ENCODE measurements at regions not wholly inside any gene's neighbourhood (a gene's known extent, or its start where the extent isn't known, plus 50 kb on each side); places are given as distances from the start of the nearest gene placed in this dataset.

GRCh38 chr5:82406205-82406773 lies 128.1 kb upstream of the RPS23 start:
- no peak for DNase-seq (ENCODE audit: low read depth, low spot score)
- SMC1A ChIA-PET (ENCODE audit: uncharacterized antibody, unreplicated experiment): no interaction called here
- H3K27me3 ChIP-seq (replicated peaks in 1 of 2; ENCODE audit: control insufficient read depth in 2 of 2, insufficient read depth in 2 of 2, low read length in 1 of 2): no peaks in the 10 kb centered on the region
- no peaks in the 10 kb centered on the region for H3K4me1 ChIP-seq (ENCODE audit: control insufficient read depth, insufficient read depth, low read length)
- no peaks in the 10 kb centered on the region for H4K20me1 ChIP-seq (ENCODE audit: control insufficient read depth, insufficient read depth)
- CTCF ChIA-PET: no interaction called here
- no peak overlapping the region for H3K4me3 ChIP-seq
- H3K9ac ChIP-seq (ENCODE audit: control insufficient read depth, insufficient read depth, low read length): no peak overlapping the region
- BruUV-seq (replicated peaks): no TSS peak
- intact Hi-C loops (cut with micrococcal nuclease; ENCODE audit: unreplicated experiment) (no loop called here), in situ Hi-C loops (cut with MboI) (no loop called here)
- H3K9me3 ChIP-seq (replicated peaks; ENCODE audit: control insufficient read depth, insufficient read depth, low read length): no peaks in the 10 kb centered on the region; the same call in 2 of the 3 replicates
- FAIRE-seq: no peak
- H3K36me3 ChIP-seq (ENCODE audit: control insufficient read depth in 2 of 2, insufficient read depth in 2 of 2, low read length in 1 of 2): no peaks in the 10 kb centered on the region
- no peaks in the 10 kb centered on the region for H3K79me2 ChIP-seq (ENCODE audit: control insufficient read depth, insufficient read depth, low read length)
- H2AFZ ChIP-seq (ENCODE audit: control insufficient read depth, low read depth, low read length): no peak overlapping the region
- no peak overlapping the region for H3K27ac ChIP-seq (ENCODE audit: control insufficient read depth, insufficient read depth)
- ATAC-seq: no peak
- RAD21 ChIA-PET (ENCODE audit: unreplicated experiment): no interaction called here
- H3K4me2 ChIP-seq (ENCODE audit: control insufficient read depth, insufficient read depth): no peak overlapping the region
- TF ChIP-seq ZNF217 (IDR thresholded peaks at IDR 0.05) (no peak), NRF1 (conservative IDR thresholded peaks at IDR 0.05; ENCODE audit: low read depth, low read length) (no peak), KAT2A (conservative IDR thresholded peaks at IDR 0.05; ENCODE audit: control insufficient read depth, low read depth, low read length) (no peak), ESRRA (IDR thresholded peaks at IDR 0.05; ENCODE audit: low read length) (no peak), MTA3 (IDR thresholded peaks at IDR 0.05; ENCODE audit: borderline replicate concordance, low read length) (no peak), CREM (IDR thresholded peaks at IDR 0.05; ENCODE audit: low read depth) (no peak), BACH1 (IDR thresholded peaks at IDR 0.05; ENCODE audit: borderline replicate concordance) (no peak), ATF2 (IDR thresholded peaks at IDR 0.05; ENCODE audit: low read length) (no peak), EP300 (IDR thresholded peaks at IDR 0.05; ENCODE audit: borderline replicate concordance in 1 of 2, control insufficient read depth in 1 of 2, low read depth in 2 of 2, low read length in 2 of 2) (no peak), IRF5 (IDR thresholded peaks at IDR 0.05; ENCODE audit: borderline replicate concordance) (no peak)
- 35% methylated on average over 13 of the region's 13 CpGs for WGBS (ENCODE audit: insufficient coverage, insufficient replicate concordance, low lambda C conversion rate, missing lambda C conversion rate)
- POLR2A ChIA-PET: no interaction called here

Data from GM12878 (cell line).